GM21515 (cell line): ENCODE measurements at regions not wholly inside any gene's neighbourhood (a gene's known extent, or its start where the extent isn't known, plus 50 kb on each side); places are given as distances from the start of the nearest gene placed in this dataset.

Source experiments
- ATAC-seq: cut with Tn5 transposase; IDR thresholded peaks from one replicate; pipeline ENCODE4 v1.9.1; 2021; ENCODE audit not compliant: unreplicated experiment

DNA sequence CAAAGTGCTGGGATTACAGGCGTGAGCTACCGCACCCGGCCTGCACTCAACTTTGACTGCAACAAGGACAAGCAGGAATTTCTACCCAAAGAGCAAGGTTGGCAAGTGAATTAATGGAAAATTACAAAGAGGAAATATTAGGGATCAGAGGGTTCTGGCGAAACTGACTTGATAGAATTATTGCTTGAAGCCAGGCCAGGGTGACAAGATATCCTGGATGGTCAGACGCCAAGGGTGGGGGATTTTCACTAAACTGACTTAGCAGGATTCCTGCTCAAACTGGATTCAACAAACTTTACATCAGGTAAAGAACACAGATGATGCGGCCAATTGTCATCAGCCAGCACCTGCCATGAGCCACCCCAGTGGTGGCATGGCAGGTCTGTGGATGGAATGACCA lies 603.6 kb upstream of the MGMT start:
- ATAC-seq, result no peak

DNA sequence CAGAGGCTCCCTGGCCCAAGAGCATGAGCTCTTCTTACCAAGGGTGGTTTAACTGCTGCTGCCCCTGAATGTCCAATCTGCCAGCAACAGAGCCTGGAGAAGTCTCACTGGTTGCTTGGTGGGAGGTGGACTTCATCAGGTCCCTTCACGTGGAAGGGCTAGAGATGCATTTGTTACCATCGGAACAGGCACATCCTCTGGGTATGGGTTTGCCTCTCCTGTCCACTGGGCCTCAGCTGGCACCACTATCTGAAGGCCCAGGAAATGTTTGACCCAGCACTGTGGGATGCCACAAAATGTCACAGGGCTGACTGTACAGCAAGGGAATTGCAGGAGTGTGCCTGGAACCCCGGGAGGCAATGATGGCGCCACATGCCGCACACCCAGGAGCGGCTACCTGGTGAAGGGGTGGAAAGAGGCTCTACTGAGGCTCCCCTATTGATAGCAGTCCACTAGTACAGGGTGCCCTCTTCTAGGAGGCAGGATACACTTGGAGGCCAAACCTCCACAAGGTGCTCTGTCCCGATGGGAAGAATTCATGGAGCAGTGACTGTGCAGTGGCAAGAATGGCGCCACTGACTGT lies 603.1 kb upstream of the MGMT start:
- ATAC-seq, result no peak

DNA sequence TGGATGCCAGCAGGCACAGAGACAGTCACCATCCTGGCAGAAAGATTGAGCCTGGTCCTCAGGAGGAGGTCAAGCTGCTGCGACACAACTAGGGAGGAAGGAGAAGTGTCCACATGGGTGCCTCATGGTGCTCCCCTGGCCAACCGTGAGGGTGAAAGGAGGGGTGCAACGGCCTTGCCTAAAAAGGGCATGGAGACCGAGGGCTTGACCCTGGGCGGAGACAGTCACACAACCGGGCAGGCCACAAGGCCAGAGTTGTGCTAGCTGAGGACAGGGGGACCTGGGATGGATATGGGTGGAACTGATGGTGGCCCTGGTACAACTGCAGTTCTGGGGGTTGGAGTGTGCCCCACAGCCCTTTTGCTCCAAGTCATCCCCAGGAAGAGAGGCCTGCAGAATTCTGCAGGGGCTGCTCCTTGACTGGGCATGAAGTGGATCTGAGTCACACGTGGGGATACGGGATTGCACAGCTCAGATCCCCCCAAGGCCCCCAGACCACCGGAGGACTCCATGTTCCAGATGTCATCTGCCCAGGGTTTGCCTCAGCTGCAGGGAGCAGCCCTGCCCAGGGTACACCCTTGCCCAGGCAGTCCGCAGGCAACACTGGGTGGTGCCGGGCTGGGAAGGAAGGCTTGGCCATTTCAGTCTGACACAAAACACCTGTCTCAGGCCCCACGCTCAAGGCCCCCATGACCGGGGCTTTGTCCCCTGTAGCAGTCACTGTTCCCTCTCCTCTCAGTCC lies 602.3 kb upstream of the MGMT start:
- no peak for ATAC-seq

DNA sequence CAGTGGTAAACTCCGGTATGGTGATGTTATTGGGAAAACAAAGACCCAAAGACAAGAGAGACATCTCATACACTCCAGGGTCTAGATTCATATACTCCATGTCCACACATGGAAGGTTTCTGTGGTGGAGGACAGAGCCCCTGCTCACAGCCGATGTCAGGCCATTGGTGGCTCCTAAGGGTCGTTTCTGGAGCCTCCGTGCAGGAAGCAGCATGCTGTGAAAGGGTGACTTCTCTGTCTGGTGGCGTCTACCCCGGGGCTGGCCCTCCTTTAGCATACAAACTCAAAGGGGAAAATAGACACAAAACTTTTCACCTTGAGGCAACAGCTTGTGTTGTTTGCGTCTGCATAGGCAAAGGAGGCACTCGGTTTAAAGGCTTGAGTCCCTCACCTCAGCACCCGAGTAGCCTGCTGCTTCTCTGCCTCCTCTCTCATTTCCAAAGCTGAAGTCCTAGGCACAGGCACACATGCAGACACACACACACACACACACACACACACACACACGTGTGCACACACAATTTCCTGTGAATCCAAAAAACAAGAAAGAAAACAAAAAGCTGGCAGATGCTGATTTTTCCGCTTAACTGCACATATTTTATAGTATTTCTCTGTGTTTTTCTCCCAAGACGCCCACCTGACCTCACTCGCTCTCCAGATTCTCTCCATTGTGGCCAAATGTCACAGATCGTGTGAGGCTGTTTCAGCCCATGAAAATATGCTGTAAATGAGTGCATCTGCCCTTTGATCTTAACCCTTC lies 601.4 kb upstream of the MGMT start:
- no peak for ATAC-seq

DNA sequence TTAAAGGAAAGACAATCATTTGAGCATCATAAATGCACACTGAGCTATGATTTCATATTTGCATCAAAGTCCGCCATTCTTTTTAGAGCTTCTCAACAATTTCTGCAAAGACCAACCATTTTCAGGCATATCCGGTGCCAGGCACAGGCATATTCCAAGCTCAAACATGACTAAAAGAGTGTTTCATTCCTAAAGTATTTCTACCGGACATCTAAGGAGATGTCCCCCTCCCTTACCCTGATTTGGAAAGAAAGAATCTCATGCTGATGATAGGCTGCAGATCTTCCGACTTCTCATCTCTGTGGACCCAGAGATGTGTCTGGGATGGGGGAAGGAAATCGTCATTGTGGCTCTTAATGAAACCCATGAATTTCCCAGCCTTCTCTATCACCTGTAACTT lies 600.5 kb upstream of the MGMT start:
- ATAC-seq, result no peak

DNA sequence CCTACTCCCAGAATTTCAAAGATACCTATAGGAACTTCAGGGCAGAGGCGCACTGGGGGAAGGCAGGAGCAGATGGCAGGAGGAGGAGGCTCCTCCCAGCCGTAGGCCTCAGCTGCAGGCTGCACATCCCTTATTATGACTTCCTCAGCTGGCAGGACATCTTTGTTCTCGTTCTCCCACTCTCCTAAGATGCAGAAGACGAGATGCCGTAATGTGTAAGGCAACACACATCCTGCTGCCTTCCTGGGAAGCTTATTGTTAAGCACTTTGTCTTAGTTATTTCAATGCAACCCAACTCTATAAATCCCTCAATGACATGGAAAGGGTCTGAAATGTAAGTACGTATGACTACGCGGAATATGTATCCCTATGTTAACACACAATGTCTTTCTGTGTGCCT lies 599.8 kb upstream of the MGMT start:
- no peak for ATAC-seq

DNA sequence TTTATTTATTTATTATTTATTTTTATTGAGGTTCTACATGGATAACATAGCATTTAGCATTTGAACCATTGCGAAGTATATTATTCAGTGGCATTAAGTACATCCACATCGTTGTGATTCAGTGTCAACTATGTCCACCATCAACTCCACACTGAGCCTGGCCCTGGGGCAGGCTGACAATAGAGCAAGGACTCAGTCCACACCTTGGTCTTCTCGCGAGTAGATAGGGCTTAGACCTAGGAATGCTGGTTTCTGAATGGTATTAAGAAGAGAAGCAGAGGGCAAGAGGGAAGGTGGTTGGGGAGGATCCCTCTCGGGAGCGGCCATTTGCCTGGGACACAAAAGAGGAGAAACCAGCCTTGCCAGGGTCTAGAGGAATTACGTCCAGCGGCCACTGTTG lies 599.2 kb upstream of the MGMT start:
- no peak for ATAC-seq

DNA sequence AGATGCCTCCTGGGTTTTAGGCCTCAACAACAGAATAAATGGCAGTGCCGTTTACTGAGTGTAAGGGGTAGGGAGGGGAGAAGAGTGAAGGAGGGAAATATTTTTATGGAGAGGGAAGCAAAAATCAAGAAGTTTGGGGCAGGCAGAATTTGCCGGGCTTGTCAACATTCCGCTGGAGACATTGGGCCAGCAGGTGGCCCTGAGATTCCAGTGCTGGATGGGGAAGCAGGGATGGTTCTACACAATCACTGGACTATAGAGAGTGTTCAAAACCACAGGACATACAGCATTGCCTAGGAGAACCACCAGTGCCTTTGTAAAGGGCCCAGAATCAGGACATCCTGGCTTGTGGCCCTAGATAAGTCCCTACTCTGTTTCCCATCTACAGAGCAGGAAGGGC lies 598.6 kb upstream of the MGMT start:
- no peak for ATAC-seq

DNA sequence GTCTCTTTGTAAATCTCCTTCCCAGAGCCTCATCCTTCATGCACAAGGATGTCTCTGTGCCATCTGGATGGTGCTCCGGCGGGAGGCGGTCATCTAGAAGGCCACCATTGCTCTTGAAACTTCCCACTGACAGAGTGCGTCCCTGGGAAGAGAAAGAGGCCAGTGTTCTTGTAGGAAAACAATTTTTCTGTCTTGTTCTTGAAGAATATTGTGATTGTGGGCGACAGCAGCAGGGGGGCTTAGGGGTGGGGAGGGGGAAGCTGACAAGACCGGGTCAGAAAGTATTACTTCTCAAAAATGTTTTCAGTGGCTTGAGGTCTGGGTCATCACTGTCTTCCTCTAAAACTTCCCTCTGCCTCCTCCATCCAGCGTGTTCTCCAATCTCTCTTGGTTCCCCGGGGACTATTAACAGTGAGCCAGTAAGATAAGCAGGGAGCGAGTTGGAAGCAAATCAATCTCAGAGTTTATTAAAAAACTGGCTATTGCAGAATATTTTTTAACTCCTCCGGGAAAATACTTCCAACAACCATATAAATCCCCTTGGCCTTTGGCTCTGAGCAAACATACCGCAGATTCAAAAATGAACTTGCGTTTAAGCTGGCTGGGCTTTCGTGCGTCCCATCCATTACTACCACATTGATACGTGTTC lies 597.8 kb upstream of the MGMT start:
- ATAC-seq, result no peak

DNA sequence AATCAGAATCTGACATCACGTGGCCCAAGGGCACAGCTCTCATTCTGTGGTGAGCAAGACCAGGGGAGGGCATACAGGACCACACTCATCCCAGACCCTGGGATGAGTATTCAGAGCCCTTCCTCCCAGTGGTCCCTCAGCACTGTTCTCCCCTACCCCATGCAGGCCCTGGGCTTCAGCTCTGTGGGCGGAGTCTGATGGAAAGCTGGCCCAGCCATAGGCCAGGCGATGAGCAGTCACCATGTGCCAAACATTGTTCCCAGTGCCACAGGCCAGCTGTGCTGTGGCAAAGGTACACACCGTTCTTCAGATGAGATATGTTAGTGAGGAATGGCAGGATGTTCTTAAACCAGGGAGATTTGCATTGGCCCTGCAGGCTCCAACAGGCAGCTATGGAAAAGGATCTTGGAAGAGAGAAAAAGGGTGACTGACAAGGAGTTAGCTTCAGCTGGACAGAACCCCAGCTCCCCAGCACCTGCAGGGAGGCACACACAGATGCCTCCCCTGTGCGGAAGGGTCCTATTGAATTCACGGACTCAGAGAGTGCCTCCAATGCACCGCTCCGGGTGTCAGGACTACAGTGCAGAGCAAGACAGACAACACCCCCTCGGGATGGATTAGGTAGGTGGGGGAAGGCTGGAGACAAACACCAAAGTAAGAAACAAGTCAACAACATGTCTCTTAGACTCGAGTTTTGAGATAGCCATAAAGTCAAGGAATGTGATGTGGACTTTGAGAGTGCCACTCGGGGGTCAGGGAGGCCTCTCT lies 596.0 kb upstream of the MGMT start:
- no peak for ATAC-seq

DNA sequence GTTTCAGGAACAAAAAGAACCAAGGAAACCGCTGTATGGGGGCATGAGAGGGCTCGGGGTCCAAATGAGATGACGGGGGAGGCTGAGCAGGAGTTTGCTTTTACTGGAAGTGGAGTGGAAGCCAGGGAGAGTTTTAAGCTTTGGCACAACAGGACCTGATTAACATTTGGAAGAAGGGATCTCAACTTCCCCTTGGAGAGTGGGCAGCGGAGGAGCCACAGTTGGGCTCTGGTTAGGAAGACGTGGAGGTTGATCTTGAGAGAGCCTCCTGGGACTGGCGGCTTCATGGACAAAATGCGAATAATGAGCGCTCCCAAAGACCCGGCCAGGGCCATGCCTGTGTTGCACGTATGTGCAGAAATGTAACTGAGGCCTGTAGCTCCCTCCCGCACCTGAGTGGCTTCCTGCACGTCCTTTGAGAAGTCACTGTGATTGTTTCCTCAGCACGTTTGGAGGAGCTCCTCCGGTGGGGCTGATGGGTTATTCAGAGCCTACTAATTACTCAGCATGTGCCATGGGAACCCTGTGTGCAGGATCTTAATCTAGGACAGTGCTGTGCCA lies 595.3 kb upstream of the MGMT start:
- no peak for ATAC-seq

DNA sequence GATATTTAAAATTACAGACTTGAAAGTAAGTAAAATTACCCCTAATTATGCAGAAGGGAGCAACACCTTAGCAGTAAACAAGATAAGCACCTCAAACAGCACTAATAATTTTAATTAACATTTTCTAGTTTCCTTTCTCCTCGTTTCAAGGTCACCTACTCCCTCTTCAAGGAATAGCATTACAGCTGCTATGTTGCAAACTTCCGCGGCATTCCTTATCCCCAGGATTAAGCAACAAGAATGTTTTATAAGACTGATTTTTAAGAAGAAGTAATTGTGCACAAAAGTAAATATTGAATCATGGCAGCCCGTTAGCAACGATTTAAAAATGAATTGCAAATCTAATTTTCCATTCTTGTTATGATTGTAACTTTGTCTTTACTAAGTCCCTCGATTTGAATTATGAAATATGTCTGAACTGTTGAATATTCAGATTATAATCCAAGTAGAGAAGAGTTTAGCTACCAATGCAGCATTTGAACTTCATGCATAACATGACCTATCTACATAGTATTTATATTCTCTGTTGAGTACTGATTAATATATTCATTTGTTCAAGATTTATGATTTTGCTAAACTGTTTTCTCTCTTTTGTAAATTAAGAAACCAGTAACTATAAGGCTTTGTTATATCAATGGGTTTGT lies 593.5 kb upstream of the MGMT start:
- no peak for ATAC-seq

DNA sequence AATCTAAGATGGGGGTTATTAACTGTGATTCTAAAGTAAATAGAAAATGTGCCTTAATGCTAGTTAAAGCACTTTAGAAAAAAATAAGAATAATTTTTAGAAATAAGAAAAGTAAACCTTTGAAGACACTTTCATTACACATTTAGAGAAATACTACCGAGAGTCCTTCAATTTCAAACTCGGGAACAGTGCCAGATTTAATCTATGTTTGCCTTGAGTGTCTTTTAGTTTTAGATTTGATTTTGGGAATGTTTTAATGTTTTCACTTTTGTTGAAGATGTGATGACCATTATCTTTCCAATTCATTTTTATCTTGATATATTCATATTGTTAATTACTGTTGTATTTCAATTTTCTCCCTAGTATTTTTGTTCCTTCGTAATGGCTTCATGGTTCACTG lies 592.7 kb upstream of the MGMT start:
- ATAC-seq, result no peak

DNA sequence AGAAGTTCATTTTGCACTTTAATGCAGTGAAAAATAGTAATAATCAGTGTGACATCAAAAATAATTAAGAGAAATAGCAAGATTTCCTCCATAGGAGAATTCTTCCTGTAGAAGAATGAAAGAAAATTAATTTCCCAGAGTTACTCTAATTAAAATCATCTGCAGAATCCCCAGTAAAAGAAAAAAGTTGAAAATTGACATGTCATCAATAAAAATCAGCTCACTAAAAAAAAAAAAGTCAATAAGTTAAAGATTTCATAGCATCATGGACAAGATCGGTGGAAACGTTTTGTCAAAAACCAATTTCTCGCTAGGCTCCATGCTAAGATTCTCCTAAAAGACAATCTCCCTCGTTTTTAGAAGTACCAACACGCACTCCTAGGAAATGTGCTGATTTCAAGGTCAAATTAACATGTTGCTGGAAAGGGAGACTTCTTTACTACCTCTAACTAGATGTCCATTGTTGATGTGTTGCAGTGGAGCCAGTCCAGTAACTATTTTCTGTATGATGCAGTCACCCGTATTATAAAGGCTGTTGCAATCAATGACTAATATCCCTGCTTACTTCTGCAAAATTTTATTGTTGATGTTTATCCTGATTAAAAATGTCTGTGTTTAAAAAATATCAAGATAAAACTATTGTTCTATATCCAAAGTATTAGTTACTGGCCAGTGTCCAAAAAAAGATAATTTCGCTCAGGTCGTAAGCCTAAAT lies 591.9 kb upstream of the MGMT start:
- ATAC-seq, result no peak

DNA sequence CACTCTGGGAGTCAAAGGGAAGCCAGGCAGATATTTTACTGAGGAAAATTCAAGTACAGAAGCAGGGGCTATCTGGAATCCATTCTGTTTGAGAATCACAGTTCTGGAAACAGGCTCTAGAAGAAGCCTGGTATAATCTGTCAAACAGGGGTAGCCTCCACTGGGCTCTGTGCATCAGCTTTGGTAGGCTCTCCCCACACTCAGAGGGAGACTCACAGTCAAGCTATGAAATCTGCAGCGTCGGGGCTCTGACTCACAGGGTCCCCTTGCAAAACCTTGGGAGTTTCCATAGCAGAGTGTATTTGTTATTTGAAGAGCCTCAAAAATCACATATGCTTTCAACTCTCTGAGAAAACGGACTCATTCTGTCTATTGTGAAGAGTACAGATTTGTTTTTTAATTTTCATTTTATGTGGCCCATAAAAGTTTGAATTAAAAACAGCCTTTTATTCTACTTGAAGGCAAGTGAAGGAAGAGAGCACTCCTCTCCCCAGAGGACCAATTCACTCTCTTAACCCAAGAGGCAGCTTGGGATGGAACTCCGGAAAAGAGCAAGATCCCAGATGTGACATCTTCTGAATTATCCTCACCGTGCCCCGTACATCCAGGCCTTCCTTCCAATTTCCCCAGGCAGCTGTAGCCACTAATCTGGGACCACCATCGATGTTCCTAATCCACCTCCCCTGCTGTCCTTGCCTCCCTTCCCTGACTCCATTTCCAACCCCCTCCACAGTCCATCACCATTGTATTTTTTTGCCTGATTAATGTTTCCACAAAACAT lies 590.9 kb upstream of the MGMT start:
- no peak for ATAC-seq

DNA sequence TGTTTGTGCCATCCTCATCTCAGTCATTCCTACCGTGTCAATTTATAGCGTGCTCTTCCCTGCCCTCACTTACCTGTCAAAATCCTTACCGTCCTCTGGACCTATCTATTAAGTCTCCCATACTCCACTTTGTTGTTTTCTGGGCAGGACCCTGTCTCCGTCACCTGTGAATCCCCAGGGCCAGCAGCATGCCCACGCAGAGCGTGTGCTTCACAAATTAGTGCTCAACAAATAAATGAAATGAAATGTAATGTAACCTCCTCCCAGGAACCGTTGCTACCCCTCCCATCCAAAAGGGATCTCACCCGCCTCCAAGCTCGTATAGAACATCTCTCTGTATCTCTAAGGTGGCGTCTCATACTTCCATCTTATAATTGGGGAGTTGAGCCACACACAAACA lies 589.9 kb upstream of the MGMT start:
- ATAC-seq, result no peak

DNA sequence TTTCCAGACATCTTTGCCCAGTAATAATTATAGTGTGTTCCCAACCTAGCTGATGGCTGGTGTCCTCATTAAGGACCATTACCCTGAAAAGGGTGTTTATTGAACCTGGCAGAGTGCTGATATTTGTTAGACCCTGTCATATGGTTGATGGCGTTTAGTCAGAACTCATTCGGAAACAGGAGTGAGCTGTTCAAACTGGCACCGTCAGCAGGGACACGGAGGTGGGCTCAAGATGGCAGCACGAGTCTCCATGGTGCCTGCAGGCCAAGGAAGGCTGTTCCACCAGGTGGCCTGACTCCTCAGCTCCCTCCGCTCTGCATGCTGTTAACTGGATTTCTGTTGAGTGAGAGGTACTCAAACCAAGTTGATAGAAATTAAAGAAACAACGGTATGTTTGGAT lies 589.1 kb upstream of the MGMT start:
- no peak for ATAC-seq

DNA sequence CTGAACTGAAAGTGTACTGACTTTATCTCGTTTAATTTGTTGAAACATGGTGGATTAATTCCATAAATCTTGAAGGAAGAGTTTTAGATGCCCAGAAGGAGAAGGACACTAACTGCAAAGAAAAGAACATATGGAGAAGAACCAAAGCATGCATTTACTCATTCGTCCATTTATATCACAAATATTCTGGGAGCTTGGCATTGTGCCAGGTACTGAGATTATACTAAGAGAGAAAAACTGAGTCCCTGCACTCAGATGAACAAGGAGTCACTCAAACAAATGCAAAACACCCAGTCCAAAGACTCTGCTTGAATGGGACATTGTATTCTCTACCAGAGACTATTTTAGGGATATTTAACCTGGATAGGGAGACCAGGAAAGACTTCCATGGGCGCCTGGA lies 588.0 kb upstream of the MGMT start:
- no peak for ATAC-seq
